CD14-positive monocyte (primary cell): ENCODE measurements at regions not wholly inside any gene's neighbourhood (a gene's known extent, or its start where the extent isn't known, plus 50 kb on each side); places are given as distances from the start of the nearest gene placed in this dataset.
"Not testable (repeated sequence)": the region's sequence is repeated elsewhere in the genome, so short reads cannot be mapped to it uniquely, and the experiment has no call there.

ENCODE experiments used
- DNase-seq, 3 donors: peaks; one replicate each; pipeline ENCODE4 v3.0.0-alpha.2; 2011 to 2022
- H2AFZ ChIP-seq: 2 replicates; pipeline ENCODE4 v1.6.0; 2012; ENCODE audit warnings: mild to moderate bottlenecking, low read depth, low read length, inconsistent platforms; ENCODE audit not compliant: insufficient read depth, poor library complexity, severe bottlenecking
- H3K27ac ChIP-seq, 2 donors: 1 replicate in 1 of 2; 2 replicates in 1 of 2; pipeline ENCODE4 v1.5.1; 2012 to 2013; ENCODE audit warnings: low read length in 2 of 2, control low read depth in 1 of 2, inconsistent platforms in 1 of 2, low read depth in 1 of 2, mild to moderate bottlenecking in 1 of 2
- H3K27me3 ChIP-seq, 2 donors: one replicate each; pipeline versions ENCODE4 v1.6.0 to v1.6.1; 2011 to 2013; ENCODE audit warnings: low read length in 2 of 2; ENCODE audit not compliant: control insufficient read depth in 2 of 2, insufficient read depth in 2 of 2
- H3K36me3 ChIP-seq, 2 donors: replicated peaks in 1 of 2; 1 replicate in 1 of 2; 2 replicates in 1 of 2; pipeline versions ENCODE4 v1.5.1 to v1.6.1; 2012 to 2013; ENCODE audit warnings: low read length in 2 of 2, control low read depth in 1 of 2, inconsistent platforms in 1 of 2, mild to moderate bottlenecking in 1 of 2; ENCODE audit not compliant: insufficient read depth in 2 of 2, control insufficient read depth in 1 of 2
- H3K4me1 ChIP-seq, 2 donors: 1 replicate in 1 of 2; 2 replicates in 1 of 2; pipeline versions ENCODE4 v1.5.1 to v1.6.1; 2012 to 2013; ENCODE audit warnings: low read length in 2 of 2, control low read depth in 1 of 2, inconsistent platforms in 1 of 2, mild to moderate bottlenecking in 1 of 2, moderate library complexity in 1 of 2; ENCODE audit not compliant: insufficient read depth in 2 of 2, control insufficient read depth in 1 of 2
- H3K4me2 ChIP-seq: replicated peaks from 2 replicates; pipeline ENCODE3; 2012; ENCODE audit warnings: low read length, moderate library complexity, mild to moderate bottlenecking; ENCODE audit not compliant: poor library complexity, severe bottlenecking; ENCODE audit errors: extremely low read depth
- H3K4me3 ChIP-seq, 3 experiments: fragments of 200-600 bp in 1 of 3; sonication (generic) in 1 of 3; replicated peaks in 1 of 3; 1 replicate in 2 of 3; 2 replicates in 1 of 3; pipeline ENCODE4 v1.5.1; 2011 to 2013; ENCODE audit warnings: low read length in 3 of 3, mild to moderate bottlenecking in 3 of 3, control low read depth in 2 of 3, low read depth in 2 of 3, inconsistent platforms in 1 of 3, moderate library complexity in 1 of 3
- H3K79me2 ChIP-seq: 2 replicates; pipeline ENCODE4 v1.6.0; 2012; ENCODE audit warnings: mild to moderate bottlenecking, control low read depth, inconsistent platforms, low read length, moderate library complexity; ENCODE audit not compliant: insufficient read depth
- H3K9ac ChIP-seq: 2 replicates; pipeline ENCODE4 v1.6.0; 2017; ENCODE audit warnings: low read length, mild to moderate bottlenecking; ENCODE audit not compliant: insufficient read depth, poor library complexity, severe bottlenecking
- H3K9me3 ChIP-seq, 2 donors: replicated peaks in 1 of 2; 1 replicate in 1 of 2; 2 replicates in 1 of 2; pipeline versions ENCODE4 v1.5.1 to v1.6.1; 2012 to 2013; ENCODE audit warnings: low read length in 2 of 2, control low read depth in 1 of 2; ENCODE audit not compliant: control insufficient read depth in 1 of 2, insufficient read depth in 1 of 2
- H4K20me1 ChIP-seq: 2 replicates; pipeline ENCODE4 v1.6.0; 2012; ENCODE audit warnings: mild to moderate bottlenecking, low read length, control low read depth, moderate library complexity; ENCODE audit not compliant: insufficient read depth
- H3K27ac Mint-ChIP-seq, 7 donors: one replicate each; pipeline ENCODE4 v1.8.0; 2020; ENCODE audit warnings: mild to moderate bottlenecking in 7 of 7, mixed read lengths in 7 of 7, moderate library complexity in 6 of 7, inconsistent platforms in 2 of 7
- H3K27me3 Mint-ChIP-seq, 3 donors: one replicate each; pipeline ENCODE4 v1.8.0; 2021 to 2022; ENCODE audit warnings: low read depth in 3 of 3, mild to moderate bottlenecking in 3 of 3, mixed read lengths in 3 of 3, moderate library complexity in 3 of 3, inconsistent platforms in 1 of 3
- H3K36me3 Mint-ChIP-seq, 2 donors: one replicate each; pipeline ENCODE4 v1.8.0; 2020; ENCODE audit warnings: mixed read lengths in 2 of 2, inconsistent platforms in 1 of 2, mild to moderate bottlenecking in 1 of 2
- H3K4me1 Mint-ChIP-seq: one replicate; pipeline ENCODE4 v1.8.0; 2020; ENCODE audit warnings: mild to moderate bottlenecking, mixed read lengths
- H3K4me3 Mint-ChIP-seq, 2 donors: one replicate each; pipeline ENCODE4 v1.8.0; 2020; ENCODE audit warnings: mild to moderate bottlenecking in 2 of 2, mixed read lengths in 2 of 2, moderate library complexity in 1 of 2
- H3K9me3 Mint-ChIP-seq, 7 donors: one replicate each; pipeline ENCODE4 v1.8.0; 2020 to 2022; ENCODE audit warnings: mixed read lengths in 7 of 7, mild to moderate bottlenecking in 6 of 7, moderate library complexity in 6 of 7, inconsistent platforms in 2 of 7
- WGBS: methylation state at CpG from one replicate; pipeline ENCODE4 v1.1.5; 2013; ENCODE audit warnings: missing lambda C conversion rate; ENCODE audit not compliant: insufficient coverage; 5-methylcytosine and 5-hydroxymethylcytosine counted together
- intact Hi-C, 2 donors: fragments of 100-400 bp; cut with micrococcal nuclease; formaldehyde crosslinking; loops; one replicate each; pipeline versions ENCODE4 v1.15.0 to v1.15.1; 2023
- TF ChIP-seq, protein P1 (sequence below): fragments of 200-600 bp; IDR thresholded peaks from one replicate; pipeline ENCODE4 v1.8.0; 2022; ENCODE audit warnings: antibody characterized with exemption, mild to moderate bottlenecking

DNA sequence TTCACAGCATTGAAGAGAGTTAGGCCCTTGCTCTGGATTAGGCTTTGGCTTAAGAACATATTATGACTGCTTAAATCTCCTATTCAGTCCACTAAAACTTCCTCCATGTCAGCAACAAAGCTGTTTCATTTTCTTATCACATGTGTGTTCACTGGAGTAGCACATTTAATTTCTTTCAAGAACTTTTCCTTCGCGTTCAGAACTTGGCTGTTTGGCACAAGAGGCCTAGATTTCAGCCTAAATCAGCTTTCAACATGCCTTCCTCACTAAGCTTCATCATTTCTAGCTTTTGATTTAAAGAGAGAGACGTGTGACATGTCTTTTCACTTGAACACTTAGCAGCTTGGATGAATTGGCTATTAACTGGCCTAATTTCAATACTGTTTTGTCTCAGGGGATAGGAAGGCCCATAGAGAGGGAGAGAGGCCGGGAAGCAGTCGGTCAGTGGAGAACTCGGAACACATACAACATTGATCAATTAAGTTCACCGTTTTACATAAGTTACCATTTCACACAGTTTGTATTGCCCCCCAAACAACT, 885.2 kb upstream of the AUTS2 start:
- H3K4me3 Mint-ChIP-seq = no peak overlapping the region
- Histone ChIP-seq H2AFZ (no peak overlapping the region), H3K9ac (no peak overlapping the region), H3K4me3 (no peak overlapping the region), H3K4me1 (no peaks in the 10 kb centered on the region), H3K4me2 (no peak overlapping the region), H3K9me3 (peaks cover 15 to 33% of the 10 kb centered on the region in 2 donors), H4K20me1 (no peaks in the 10 kb centered on the region), H3K27ac (no peak overlapping the region), H3K79me2 (no peaks in the 10 kb centered on the region), H3K36me3 (no peaks in the 10 kb centered on the region), H3K27me3 (no peaks in the 10 kb centered on the region)
- intact Hi-C loops = no loop called here
- DNase-seq = no peak
- H3K4me1 Mint-ChIP-seq = no peaks in the 10 kb centered on the region
- peaks cover 7 to 27% (median 17%) of the 10 kb centered on the region in 7 donors for H3K9me3 Mint-ChIP-seq
- peaks cover 0 to 3% (median 2%) of the 10 kb centered on the region in 3 donors for H3K27me3 Mint-ChIP-seq
- WGBS = 90% methylated on average over 3 of the region's 7 CpGs
- H3K27ac Mint-ChIP-seq = no peak overlapping the region
- TF ChIP-seq, protein P1, sequence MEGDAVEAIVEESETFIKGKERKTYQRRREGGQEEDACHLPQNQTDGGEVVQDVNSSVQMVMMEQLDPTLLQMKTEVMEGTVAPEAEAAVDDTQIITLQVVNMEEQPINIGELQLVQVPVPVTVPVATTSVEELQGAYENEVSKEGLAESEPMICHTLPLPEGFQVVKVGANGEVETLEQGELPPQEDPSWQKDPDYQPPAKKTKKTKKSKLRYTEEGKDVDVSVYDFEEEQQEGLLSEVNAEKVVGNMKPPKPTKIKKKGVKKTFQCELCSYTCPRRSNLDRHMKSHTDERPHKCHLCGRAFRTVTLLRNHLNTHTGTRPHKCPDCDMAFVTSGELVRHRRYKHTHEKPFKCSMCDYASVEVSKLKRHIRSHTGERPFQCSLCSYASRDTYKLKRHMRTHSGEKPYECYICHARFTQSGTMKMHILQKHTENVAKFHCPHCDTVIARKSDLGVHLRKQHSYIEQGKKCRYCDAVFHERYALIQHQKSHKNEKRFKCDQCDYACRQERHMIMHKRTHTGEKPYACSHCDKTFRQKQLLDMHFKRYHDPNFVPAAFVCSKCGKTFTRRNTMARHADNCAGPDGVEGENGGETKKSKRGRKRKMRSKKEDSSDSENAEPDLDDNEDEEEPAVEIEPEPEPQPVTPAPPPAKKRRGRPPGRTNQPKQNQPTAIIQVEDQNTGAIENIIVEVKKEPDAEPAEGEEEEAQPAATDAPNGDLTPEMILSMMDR = no peak
- H3K36me3 Mint-ChIP-seq = no peaks in the 10 kb centered on the region

DNA sequence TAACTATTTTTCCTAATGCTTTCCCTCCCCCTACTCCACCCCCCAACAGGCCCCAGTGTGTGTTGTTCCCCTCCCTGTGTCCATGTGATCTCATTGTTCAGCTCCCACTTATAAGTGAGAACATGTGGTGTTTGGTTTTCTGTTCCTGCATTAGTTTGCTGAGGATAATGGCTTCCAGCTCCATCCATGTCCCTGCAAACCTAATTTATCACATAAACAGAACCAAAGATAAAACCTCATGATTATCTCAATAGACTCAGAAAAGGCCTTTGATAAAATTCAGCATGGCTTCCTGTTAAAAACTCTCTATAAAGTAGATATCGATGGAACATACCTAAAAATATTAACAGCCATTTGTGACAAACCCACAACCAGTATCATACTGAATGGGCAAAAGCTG, 884.1 kb upstream of the AUTS2 start:
- H3K36me3 Mint-ChIP-seq, H3K27me3 ChIP-seq, H3K4me1 ChIP-seq, H3K27ac ChIP-seq, H3K79me2 ChIP-seq, H3K4me3 ChIP-seq, H3K9ac ChIP-seq, H4K20me1 ChIP-seq, H3K27me3 Mint-ChIP-seq, H2AFZ ChIP-seq, H3K36me3 ChIP-seq, H3K4me3 Mint-ChIP-seq, H3K27ac Mint-ChIP-seq, H3K4me1 Mint-ChIP-seq, H3K4me2 ChIP-seq, DNase-seq, intact Hi-C loops: not testable (repeated sequence)
- peaks cover 10 to 28% of the 10 kb centered on the region in 2 donors for H3K9me3 ChIP-seq
- peaks cover 7 to 23% (median 13%) of the 10 kb centered on the region in 7 donors for H3K9me3 Mint-ChIP-seq
- WGBS = 100% methylated on average over 1 of the region's 1 CpG
